Neural cell (in vitro differentiated cells): ENCODE measurements at regions not wholly inside any gene's neighbourhood (a gene's known extent, or its start where the extent isn't known, plus 50 kb on each side); places are given as distances from the start of the nearest gene placed in this dataset.

Experiments
- H2AFZ ChIP-seq: fragments of 200-600, 300-800 bp; sonication (generic), shearing (Covaris generic); 2 replicates; pipeline ENCODE4 v1.6.0; 2014; ENCODE audit warnings: low read depth, mild to moderate bottlenecking, antibody characterized with exemption, low read length, moderate library complexity
- H3F3A ChIP-seq: fragments of 200-600 bp; shearing (Covaris generic); 2 replicates; pipeline ENCODE4 v1.6.1; 2016; ENCODE audit warnings: mild to moderate bottlenecking, moderate library complexity, mixed read lengths, antibody characterized with exemption, low read length; ENCODE audit not compliant: insufficient read depth, poor library complexity, severe bottlenecking
- H3K27ac ChIP-seq: fragments of 200-600, 300-800 bp; sonication (generic), shearing (Covaris generic); 2 replicates; pipeline ENCODE4 v1.5.1; 2014; ENCODE audit warnings: mild to moderate bottlenecking, low read length, moderate library complexity
- H3K27me3 ChIP-seq: fragments of 300-800, 200-600 bp; sonication (generic), shearing (Covaris generic); 2 replicates; pipeline ENCODE4 v1.6.0; 2014; ENCODE audit warnings: mild to moderate bottlenecking, low read depth, low read length, moderate library complexity; ENCODE audit not compliant: insufficient read depth
- H3K36me3 ChIP-seq: fragments of 300-800, 200-600 bp; sonication (generic), shearing (Covaris generic); 2 replicates; pipeline ENCODE4 v1.5.1; 2014; ENCODE audit warnings: mild to moderate bottlenecking, antibody characterized with exemption, low read length, moderate library complexity; ENCODE audit not compliant: insufficient read depth
- H3K4me2 ChIP-seq: fragments of 300-800, 200-600 bp; sonication (generic), shearing (Covaris generic); 2 replicates; pipeline ENCODE4 v1.6.0; 2014; ENCODE audit warnings: mild to moderate bottlenecking, low read length
- H3K4me3 ChIP-seq: fragments of 300-800, 200-600 bp; sonication (generic), shearing (Covaris generic); 2 replicates; pipeline ENCODE4 v1.5.1; 2014; ENCODE audit warnings: mild to moderate bottlenecking, low read length, moderate library complexity
- H3K79me2 ChIP-seq: fragments of 200-600 bp; shearing (Covaris generic); replicated peaks from 2 replicates; pipeline ENCODE4 v1.6.0; 2014; ENCODE audit warnings: mild to moderate bottlenecking, low read length, moderate library complexity; ENCODE audit not compliant: insufficient read depth
- H3K9ac ChIP-seq: fragments of 300-800, 200-600 bp; sonication (generic), shearing (Covaris generic); 2 replicates; pipeline ENCODE4 v1.6.1; 2016; ENCODE audit warnings: mild to moderate bottlenecking, low read length, mixed read lengths
- H3K9me2 ChIP-seq: fragments of 200-600 bp; shearing (Covaris generic); 2 replicates; pipeline ENCODE4 v1.6.1; 2016; ENCODE audit warnings: mild to moderate bottlenecking, low read length, mixed read lengths; ENCODE audit not compliant: insufficient read depth
- H3K9me3 ChIP-seq: fragments of 200-600, 300-800 bp; sonication (generic), shearing (Covaris generic); 2 replicates; pipeline ENCODE4 v1.6.1; 2016; ENCODE audit warnings: mild to moderate bottlenecking, mixed run types, low read length, moderate library complexity, mixed read lengths
- H4K20me1 ChIP-seq: fragments of 200-600 bp; shearing (Covaris generic); 2 replicates; pipeline ENCODE4 v1.6.1; 2016; ENCODE audit warnings: mild to moderate bottlenecking, mixed run types; ENCODE audit not compliant: insufficient read depth
- EP300 ChIP-seq: fragments of 450-650 bp; conservative IDR thresholded peaks from 2 replicates; pipeline ENCODE4 v1.6.1; 2014; ENCODE audit warnings: antibody characterized with exemption, mild to moderate bottlenecking, moderate library complexity; ENCODE audit not compliant: poor library complexity, severe bottlenecking
- EZH2 ChIP-seq: fragments of 200-600, 300-800 bp; shearing (Covaris generic), sonication (generic); IDR thresholded peaks from 2 replicates; pipeline ENCODE4 v1.6.1; 2014; ENCODE audit warnings: antibody characterized with exemption, low read length, borderline replicate concordance, mild to moderate bottlenecking; ENCODE audit not compliant: insufficient read depth, poor library complexity, severe bottlenecking
- MXI1 ChIP-seq: fragments of 450-650 bp; conservative IDR thresholded peaks from 2 replicates; pipeline ENCODE4 v1.6.1; 2014; ENCODE audit warnings: antibody characterized with exemption, mild to moderate bottlenecking; ENCODE audit not compliant: poor library complexity, severe bottlenecking
- POLR2AphosphoS5 ChIP-seq: IDR thresholded peaks from 2 replicates; pipeline ENCODE4 v1.6.1; 2012
- RAD21 ChIP-seq: fragments of 450-650 bp; conservative IDR thresholded peaks from 2 replicates; pipeline ENCODE4 v1.6.1; 2014; ENCODE audit warnings: antibody characterized with exemption, mild to moderate bottlenecking, moderate library complexity
- SMC3 ChIP-seq: fragments of 450-650 bp; conservative IDR thresholded peaks from 2 replicates; pipeline ENCODE4 v1.6.1; 2014; ENCODE audit warnings: antibody characterized with exemption, mild to moderate bottlenecking, moderate library complexity; ENCODE audit not compliant: poor library complexity
- TAF1 ChIP-seq: IDR thresholded peaks from 2 replicates; pipeline ENCODE4 v1.6.1; 2012; ENCODE audit warnings: low read depth
- TF ChIP-seq, protein P1 (sequence below): fragments of 450-650 bp; IDR thresholded peaks from 2 replicates; pipeline ENCODE4 v1.5.1; 2014; ENCODE audit warnings: antibody characterized with exemption, mild to moderate bottlenecking, moderate library complexity; ENCODE audit not compliant: poor library complexity, severe bottlenecking
- TF ChIP-seq, protein P2 (sequence below): IDR thresholded peaks from 2 replicates; pipeline ENCODE4 v1.6.1; 2012; ENCODE audit warnings: borderline replicate concordance

DNA sequence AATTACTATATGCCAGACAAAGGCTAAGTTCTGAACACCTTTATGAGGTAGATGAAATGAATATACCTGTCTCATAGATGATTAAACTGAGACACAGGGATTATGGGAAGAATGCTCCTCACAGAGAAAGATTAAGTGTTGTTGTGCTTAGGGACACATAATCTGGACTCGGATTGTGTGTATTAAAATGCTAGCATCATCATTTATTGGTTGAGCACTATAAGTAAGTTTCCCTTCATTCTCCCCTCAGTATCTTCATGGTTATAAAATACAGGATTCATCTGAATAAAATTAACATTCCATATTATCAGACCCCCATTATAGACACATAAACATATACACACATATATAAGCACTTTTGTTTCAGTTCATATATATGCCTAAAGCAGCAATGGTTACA, 463.5 kb downstream of the PPP4R3C start:
- Histone ChIP-seq H3K36me3 (no peaks in the 10 kb centered on the region), H4K20me1 (no peaks in the 10 kb centered on the region), H3K9me3 (no peaks in the 10 kb centered on the region), H3K79me2 (no peaks in the 10 kb centered on the region), H3K9me2 (no peaks in the 10 kb centered on the region), H3K4me3 (no peak overlapping the region), H3F3A (no peaks in the 10 kb centered on the region), H3K9ac (no peak overlapping the region), H3K27me3 (no peaks in the 10 kb centered on the region), H3K4me2 (no peak overlapping the region), H3K27ac (no peak overlapping the region), H2AFZ (no peak overlapping the region)
- TF ChIP-seq EZH2 (no peak), RAD21 (no peak), SMC3 (no peak), MXI1 (no peak), EP300 (no peak), TAF1 (no peak), POLR2AphosphoS5 (no peak)
- TF ChIP-seq, protein P1, sequence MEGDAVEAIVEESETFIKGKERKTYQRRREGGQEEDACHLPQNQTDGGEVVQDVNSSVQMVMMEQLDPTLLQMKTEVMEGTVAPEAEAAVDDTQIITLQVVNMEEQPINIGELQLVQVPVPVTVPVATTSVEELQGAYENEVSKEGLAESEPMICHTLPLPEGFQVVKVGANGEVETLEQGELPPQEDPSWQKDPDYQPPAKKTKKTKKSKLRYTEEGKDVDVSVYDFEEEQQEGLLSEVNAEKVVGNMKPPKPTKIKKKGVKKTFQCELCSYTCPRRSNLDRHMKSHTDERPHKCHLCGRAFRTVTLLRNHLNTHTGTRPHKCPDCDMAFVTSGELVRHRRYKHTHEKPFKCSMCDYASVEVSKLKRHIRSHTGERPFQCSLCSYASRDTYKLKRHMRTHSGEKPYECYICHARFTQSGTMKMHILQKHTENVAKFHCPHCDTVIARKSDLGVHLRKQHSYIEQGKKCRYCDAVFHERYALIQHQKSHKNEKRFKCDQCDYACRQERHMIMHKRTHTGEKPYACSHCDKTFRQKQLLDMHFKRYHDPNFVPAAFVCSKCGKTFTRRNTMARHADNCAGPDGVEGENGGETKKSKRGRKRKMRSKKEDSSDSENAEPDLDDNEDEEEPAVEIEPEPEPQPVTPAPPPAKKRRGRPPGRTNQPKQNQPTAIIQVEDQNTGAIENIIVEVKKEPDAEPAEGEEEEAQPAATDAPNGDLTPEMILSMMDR = no peak
- TF ChIP-seq, protein P2, sequence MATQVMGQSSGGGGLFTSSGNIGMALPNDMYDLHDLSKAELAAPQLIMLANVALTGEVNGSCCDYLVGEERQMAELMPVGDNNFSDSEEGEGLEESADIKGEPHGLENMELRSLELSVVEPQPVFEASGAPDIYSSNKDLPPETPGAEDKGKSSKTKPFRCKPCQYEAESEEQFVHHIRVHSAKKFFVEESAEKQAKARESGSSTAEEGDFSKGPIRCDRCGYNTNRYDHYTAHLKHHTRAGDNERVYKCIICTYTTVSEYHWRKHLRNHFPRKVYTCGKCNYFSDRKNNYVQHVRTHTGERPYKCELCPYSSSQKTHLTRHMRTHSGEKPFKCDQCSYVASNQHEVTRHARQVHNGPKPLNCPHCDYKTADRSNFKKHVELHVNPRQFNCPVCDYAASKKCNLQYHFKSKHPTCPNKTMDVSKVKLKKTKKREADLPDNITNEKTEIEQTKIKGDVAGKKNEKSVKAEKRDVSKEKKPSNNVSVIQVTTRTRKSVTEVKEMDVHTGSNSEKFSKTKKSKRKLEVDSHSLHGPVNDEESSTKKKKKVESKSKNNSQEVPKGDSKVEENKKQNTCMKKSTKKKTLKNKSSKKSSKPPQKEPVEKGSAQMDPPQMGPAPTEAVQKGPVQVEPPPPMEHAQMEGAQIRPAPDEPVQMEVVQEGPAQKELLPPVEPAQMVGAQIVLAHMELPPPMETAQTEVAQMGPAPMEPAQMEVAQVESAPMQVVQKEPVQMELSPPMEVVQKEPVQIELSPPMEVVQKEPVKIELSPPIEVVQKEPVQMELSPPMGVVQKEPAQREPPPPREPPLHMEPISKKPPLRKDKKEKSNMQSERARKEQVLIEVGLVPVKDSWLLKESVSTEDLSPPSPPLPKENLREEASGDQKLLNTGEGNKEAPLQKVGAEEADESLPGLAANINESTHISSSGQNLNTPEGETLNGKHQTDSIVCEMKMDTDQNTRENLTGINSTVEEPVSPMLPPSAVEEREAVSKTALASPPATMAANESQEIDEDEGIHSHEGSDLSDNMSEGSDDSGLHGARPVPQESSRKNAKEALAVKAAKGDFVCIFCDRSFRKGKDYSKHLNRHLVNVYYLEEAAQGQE = no peak

DNA sequence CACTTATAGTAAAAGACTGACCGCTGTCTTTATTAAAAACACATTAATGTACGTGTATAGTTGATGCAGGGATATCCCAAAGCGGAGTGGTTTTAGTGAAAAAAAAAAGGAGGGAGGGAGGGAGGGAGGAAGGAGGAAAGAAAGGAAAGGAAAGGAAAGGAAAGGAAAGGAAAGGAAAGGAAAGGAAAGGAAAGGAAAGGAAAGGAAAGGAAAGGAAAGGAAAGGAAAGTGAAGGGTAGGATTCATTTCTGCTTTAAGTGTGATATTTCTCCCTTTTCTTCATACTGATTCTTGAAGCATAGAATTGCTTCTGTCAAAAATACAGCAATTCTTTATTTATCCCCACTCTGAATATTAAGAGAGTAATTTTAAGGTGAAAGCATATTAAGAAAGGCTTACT, 504.9 kb downstream of the PPP4R3C start:
- Histone ChIP-seq H3K27me3 (no peaks in the 10 kb centered on the region), H3K36me3 (no peaks in the 10 kb centered on the region), H3K4me3 (no peak overlapping the region), H3K9me2 (no peaks in the 10 kb centered on the region), H3F3A (no peaks in the 10 kb centered on the region), H3K79me2 (no peaks in the 10 kb centered on the region), H2AFZ (no peak overlapping the region), H3K9me3 (no peaks in the 10 kb centered on the region), H3K27ac (no peak overlapping the region), H4K20me1 (no peaks in the 10 kb centered on the region), H3K4me2 (no peak overlapping the region), H3K9ac (no peak overlapping the region)
- TF ChIP-seq EP300 = no peak
- TF ChIP-seq TAF1 = no peak
- TF ChIP-seq POLR2AphosphoS5 = no peak
- TF ChIP-seq RAD21 = no peak
- no peak for TF ChIP-seq SMC3
- TF ChIP-seq MXI1 = no peak
- TF ChIP-seq, protein P2 = no peak
- TF ChIP-seq, protein P1 = no peak
- no peak for TF ChIP-seq EZH2
